NT2/D1 (cell line): ENCODE measurements at regions not wholly inside any gene's neighbourhood (a gene's known extent, or its start where the extent isn't known, plus 50 kb on each side); places are given as distances from the start of the nearest gene placed in this dataset.

Source experiments
- SUZ12 ChIP-seq: IDR thresholded peaks from 2 replicates; pipeline ENCODE4 v1.6.1; 2011; ENCODE audit not compliant: insufficient read length, insufficient read depth; ENCODE audit errors: extremely low read depth
- YY1 ChIP-seq: IDR thresholded peaks from 2 replicates; pipeline ENCODE4 v1.6.1; 2011; ENCODE audit not compliant: insufficient read length, insufficient read depth
- ZNF274 ChIP-seq: IDR thresholded peaks from 2 replicates; pipeline ENCODE4 v1.6.1; 2011; ENCODE audit warnings: mild to moderate bottlenecking, low read depth, low read length

DNA sequence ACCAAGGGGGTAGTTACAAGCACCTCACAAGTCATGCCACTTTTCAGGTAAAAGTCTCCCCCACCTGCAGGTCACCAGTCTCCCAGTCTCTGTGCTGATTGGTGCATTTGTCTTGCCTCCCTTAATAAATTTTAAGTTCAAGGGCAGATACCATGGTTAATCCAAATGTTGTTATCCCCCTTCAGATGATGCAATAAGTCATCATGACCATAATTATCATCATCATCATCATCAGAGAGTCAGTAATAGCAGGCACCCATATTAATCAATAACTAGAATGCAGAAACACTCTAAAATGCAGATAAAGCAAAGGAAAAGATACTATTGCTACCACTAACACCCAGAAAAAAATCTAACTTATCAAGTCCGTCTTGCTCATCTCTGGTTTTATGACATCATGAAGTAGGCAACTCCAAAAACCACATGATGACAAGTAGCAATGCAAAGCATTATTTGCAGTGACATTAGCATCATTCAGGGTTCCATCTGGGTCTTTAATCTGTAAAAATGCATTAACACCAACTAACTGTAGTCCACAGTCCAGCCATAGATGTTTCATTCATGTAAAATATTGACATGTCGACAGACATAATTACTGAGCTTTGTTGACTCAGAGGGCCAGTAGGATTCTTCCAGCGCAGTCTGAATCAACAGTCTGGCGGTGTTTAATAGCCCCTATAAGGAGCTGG is 492.0 kb upstream of the RUNX1 start:
- no peak for TF ChIP-seq SUZ12
- TF ChIP-seq ZNF274 = no peak
- no peak for TF ChIP-seq YY1
